ENCODE measurements at regions not wholly inside any gene's neighbourhood (a gene's known extent, or its start where the extent isn't known, plus 50 kb on each side); places are given as distances from the start of the nearest gene placed in this dataset.

DNA sequence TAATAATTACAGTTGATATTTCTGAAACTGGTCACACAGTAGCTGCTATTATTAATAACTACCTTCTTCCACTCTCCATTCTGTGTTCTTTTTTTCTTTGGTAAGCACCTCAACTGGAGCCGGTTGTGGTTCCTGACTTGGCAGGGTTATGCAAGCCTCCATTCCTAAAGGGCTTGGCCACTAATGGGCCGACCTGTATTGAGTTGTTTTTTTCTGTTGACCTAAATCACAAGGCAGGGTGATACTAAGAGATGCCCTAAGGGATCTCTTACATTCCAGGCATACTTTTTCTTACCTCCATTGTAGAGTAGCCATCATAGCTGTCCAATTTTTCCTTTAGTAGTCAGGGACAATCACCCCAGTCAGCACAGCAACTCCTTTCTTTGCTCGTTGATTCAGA is 1295.8 kb upstream of the ADGRL3 start:
- Mint-ChIP-seq H3K9me3 (ENCODE audit: unreplicated experiment) (no peaks in the 10 kb centered on the region), H3K4me3 (ENCODE audit: unreplicated experiment) (no peak overlapping the region), H3K27ac (ENCODE audit: unreplicated experiment) (no peak overlapping the region), H3K27me3 (ENCODE audit: unreplicated experiment) (no peaks in the 10 kb centered on the region), H3K4me1 (ENCODE audit: unreplicated experiment) (no peaks in the 10 kb centered on the region), H3K36me3 (ENCODE audit: unreplicated experiment) (no peaks in the 10 kb centered on the region)
- DNase-seq (ENCODE audit: extremely low spot score, unreplicated experiment), result no peak
- no peak for TF ChIP-seq CTCF (IDR thresholded peaks at IDR 0.05)

DNA sequence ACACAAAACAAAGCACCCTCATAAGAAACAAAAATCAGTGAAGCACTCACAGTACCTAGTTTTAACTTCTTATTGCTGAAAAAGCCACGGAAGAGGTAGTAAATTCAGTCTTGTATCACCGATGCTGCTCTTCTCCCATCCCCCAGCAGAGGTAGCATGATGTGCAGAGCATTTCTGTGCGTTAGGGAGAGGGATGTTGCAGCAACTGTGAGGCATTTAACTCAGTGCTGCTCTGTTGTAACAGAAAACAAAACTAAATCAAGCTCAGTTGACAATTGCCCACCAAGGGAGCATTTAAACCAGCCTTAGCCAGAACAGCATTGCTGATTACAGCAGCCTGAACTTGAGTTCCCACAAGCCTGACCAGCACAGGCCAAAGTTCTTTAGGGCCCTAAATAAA is 1279.7 kb upstream of the ADGRL3 start:
- Mint-ChIP-seq H3K4me3 (ENCODE audit: unreplicated experiment) (no peak overlapping the region), H3K36me3 (ENCODE audit: unreplicated experiment) (no peaks in the 10 kb centered on the region), H3K27me3 (ENCODE audit: unreplicated experiment) (peaks cover 11% of the 10 kb centered on the region), H3K27ac (ENCODE audit: unreplicated experiment) (no peak overlapping the region), H3K4me1 (ENCODE audit: unreplicated experiment) (no peaks in the 10 kb centered on the region), H3K9me3 (ENCODE audit: unreplicated experiment) (no peaks in the 10 kb centered on the region)
- no peak for DNase-seq (ENCODE audit: extremely low spot score, unreplicated experiment)
- TF ChIP-seq CTCF (IDR thresholded peaks at IDR 0.05), result no peak

DNA sequence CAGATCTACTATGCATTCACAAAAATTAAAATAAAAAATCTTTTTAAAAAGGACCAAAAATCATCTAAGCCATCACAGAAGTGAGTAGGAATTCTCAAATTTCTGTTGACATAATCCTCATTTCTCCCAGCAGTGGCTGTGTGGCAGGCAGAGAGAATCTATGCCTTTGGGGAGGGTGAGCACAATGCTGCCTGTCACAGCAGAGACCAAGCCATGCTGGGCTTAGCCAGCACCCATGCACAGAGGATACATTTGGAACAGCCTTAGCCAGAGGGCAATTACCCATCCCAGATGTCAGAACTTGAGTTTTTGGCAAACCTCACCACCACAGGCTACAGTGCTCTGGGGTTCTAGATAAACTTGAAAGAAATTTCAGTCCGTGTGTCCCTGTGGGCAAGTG is 1274.8 kb upstream of the ADGRL3 start:
- Mint-ChIP-seq H3K4me1 (ENCODE audit: unreplicated experiment) (no peaks in the 10 kb centered on the region), H3K4me3 (ENCODE audit: unreplicated experiment) (no peak overlapping the region), H3K36me3 (ENCODE audit: unreplicated experiment) (no peaks in the 10 kb centered on the region), H3K27me3 (ENCODE audit: unreplicated experiment) (peaks cover 16% of the 10 kb centered on the region), H3K27ac (ENCODE audit: unreplicated experiment) (no peak overlapping the region), H3K9me3 (ENCODE audit: unreplicated experiment) (peaks cover 4% of the 10 kb centered on the region)
- DNase-seq (ENCODE audit: extremely low spot score, unreplicated experiment), result no peak
- TF ChIP-seq CTCF (IDR thresholded peaks at IDR 0.05), result no peak

DNA sequence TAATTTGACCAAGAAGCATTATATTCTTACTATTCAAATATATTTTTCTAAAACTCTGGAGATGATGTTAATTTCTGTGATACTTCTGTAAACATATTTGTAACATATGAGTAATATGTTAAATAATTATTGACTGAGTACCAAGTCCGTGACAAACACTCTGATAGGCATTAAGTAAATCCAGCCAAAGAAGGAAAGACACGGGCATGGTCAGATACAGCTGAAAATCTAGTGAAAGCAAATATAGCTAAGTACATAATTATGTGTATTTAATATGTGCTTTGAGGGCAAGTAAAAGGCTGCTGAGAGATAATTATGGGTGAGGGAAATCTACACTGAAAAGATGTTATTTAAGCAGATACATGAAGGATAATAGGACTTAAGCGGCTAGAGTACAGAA is 1263.6 kb upstream of the ADGRL3 start:
- no peak for DNase-seq (ENCODE audit: extremely low spot score, unreplicated experiment)
- H3K36me3 Mint-ChIP-seq (ENCODE audit: unreplicated experiment), result no peaks in the 10 kb centered on the region
- H3K27me3 Mint-ChIP-seq (ENCODE audit: unreplicated experiment), result no peaks in the 10 kb centered on the region
- H3K4me3 Mint-ChIP-seq (ENCODE audit: unreplicated experiment), result no peak overlapping the region
- TF ChIP-seq CTCF (IDR thresholded peaks at IDR 0.05), result no peak
- H3K27ac Mint-ChIP-seq (ENCODE audit: unreplicated experiment), result no peak overlapping the region
- H3K9me3 Mint-ChIP-seq (ENCODE audit: unreplicated experiment), result no peaks in the 10 kb centered on the region
- H3K4me1 Mint-ChIP-seq (ENCODE audit: unreplicated experiment), result no peaks in the 10 kb centered on the region

DNA sequence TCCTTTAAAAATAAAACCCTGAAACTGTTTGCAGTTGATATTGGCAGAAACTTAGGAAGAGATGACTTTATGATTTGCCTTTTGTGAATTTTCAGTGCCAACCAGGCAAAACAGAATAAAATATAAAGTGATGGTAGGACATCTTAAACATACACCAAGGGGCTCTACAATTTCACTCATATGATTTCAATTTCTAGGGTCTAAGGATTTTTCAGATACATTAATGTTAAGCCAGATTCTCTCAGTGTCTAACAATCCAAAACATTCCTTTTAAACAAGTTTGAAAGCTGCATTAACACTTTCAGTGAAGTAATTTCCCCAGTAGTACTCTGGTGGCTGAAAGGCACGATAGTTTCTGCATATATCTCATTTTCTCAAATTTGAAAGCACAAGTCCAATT is 1262.0 kb upstream of the ADGRL3 start:
- H3K27ac Mint-ChIP-seq (ENCODE audit: unreplicated experiment), result no peak overlapping the region
- peaks cover 2% of the 10 kb centered on the region for H3K27me3 Mint-ChIP-seq (ENCODE audit: unreplicated experiment)
- no peak overlapping the region for H3K4me3 Mint-ChIP-seq (ENCODE audit: unreplicated experiment)
- H3K9me3 Mint-ChIP-seq (ENCODE audit: unreplicated experiment), result no peaks in the 10 kb centered on the region
- no peak for DNase-seq (ENCODE audit: extremely low spot score, unreplicated experiment)
- TF ChIP-seq CTCF (IDR thresholded peaks at IDR 0.05), result no peak
- H3K36me3 Mint-ChIP-seq (ENCODE audit: unreplicated experiment), result no peaks in the 10 kb centered on the region
- H3K4me1 Mint-ChIP-seq (ENCODE audit: unreplicated experiment), result no peaks in the 10 kb centered on the region
